Trophoblast cell (in vitro differentiated cells and primary cell): ENCODE measurements at regions not wholly inside any gene's neighbourhood (a gene's known extent, or its start where the extent isn't known, plus 50 kb on each side); places are given as distances from the start of the nearest gene placed in this dataset.

ENCODE experiments used
- DNase-seq, 2 donors: peaks; one replicate each; pipeline ENCODE4 v3.0.0-alpha.2; 2016
- H2AFZ ChIP-seq: 2 replicates; pipeline ENCODE4 v1.6.1; 2013; ENCODE audit warnings: low read length, moderate library complexity, mild to moderate bottlenecking; ENCODE audit not compliant: insufficient read depth, poor library complexity
- H2AK5ac ChIP-seq: 2 replicates; pipeline ENCODE4 v1.6.1; 2013; ENCODE audit warnings: mild to moderate bottlenecking, low read length
- H2BK120ac ChIP-seq: 2 replicates; pipeline ENCODE4 v1.6.1; 2013; ENCODE audit warnings: low read length, mild to moderate bottlenecking, moderate library complexity; ENCODE audit not compliant: insufficient read depth, poor library complexity
- H2BK12ac ChIP-seq: 2 replicates; pipeline ENCODE4 v1.6.1; 2013; ENCODE audit warnings: mild to moderate bottlenecking, low read length, moderate library complexity
- H2BK5ac ChIP-seq: 2 replicates; pipeline ENCODE4 v1.6.1; 2013; ENCODE audit warnings: low read length, low read depth, moderate library complexity, mild to moderate bottlenecking; ENCODE audit not compliant: poor library complexity
- H3K14ac ChIP-seq: 2 replicates; pipeline ENCODE4 v1.6.1; 2013; ENCODE audit warnings: mild to moderate bottlenecking, low read length
- H3K18ac ChIP-seq: 2 replicates; pipeline ENCODE4 v1.6.1; 2013; ENCODE audit warnings: mild to moderate bottlenecking, low read length
- H3K23ac ChIP-seq: 2 replicates; pipeline ENCODE4 v1.6.1; 2013; ENCODE audit warnings: low read length
- H3K27ac ChIP-seq: 2 replicates; pipeline ENCODE4 v1.5.1; 2013; ENCODE audit warnings: low read depth, mild to moderate bottlenecking, inconsistent platforms, low read length, moderate library complexity
- H3K27me3 ChIP-seq: 2 replicates; pipeline ENCODE4 v1.6.1; 2013; ENCODE audit warnings: inconsistent platforms, mild to moderate bottlenecking, low read length, moderate library complexity; ENCODE audit not compliant: insufficient read depth
- H3K36me3 ChIP-seq, 2 experiments: 1 replicate in 1 of 2; 2 replicates in 1 of 2; pipeline ENCODE4 v1.6.1; 2013; ENCODE audit warnings: low read length in 2 of 2, mild to moderate bottlenecking in 2 of 2, moderate library complexity in 1 of 2; ENCODE audit not compliant: insufficient read depth in 2 of 2, control insufficient read depth in 1 of 2
- H3K4ac ChIP-seq: 2 replicates; pipeline ENCODE4 v1.6.1; 2013; ENCODE audit warnings: low read depth, mild to moderate bottlenecking, low read length, moderate library complexity
- H3K4me1 ChIP-seq, 2 experiments: 1 replicate in 1 of 2; 2 replicates in 1 of 2; pipeline ENCODE4 v1.6.1; 2013; ENCODE audit warnings: low read length in 2 of 2, mild to moderate bottlenecking in 2 of 2, moderate library complexity in 1 of 2; ENCODE audit not compliant: insufficient read depth in 2 of 2, control insufficient read depth in 1 of 2
- H3K4me2 ChIP-seq: 2 replicates; pipeline ENCODE4 v1.6.1; 2013; ENCODE audit warnings: inconsistent platforms, mild to moderate bottlenecking, low read length, moderate library complexity
- H3K4me3 ChIP-seq: 2 replicates; pipeline ENCODE4 v1.5.1; 2013; ENCODE audit warnings: mild to moderate bottlenecking, low read depth, low read length, inconsistent platforms
- H3K79me1 ChIP-seq: one replicate; pipeline ENCODE4 v1.6.1; 2013; ENCODE audit warnings: low read length
- H3K79me2 ChIP-seq: 2 replicates; pipeline ENCODE4 v1.6.1; 2013; ENCODE audit warnings: low read length, mild to moderate bottlenecking; ENCODE audit not compliant: control insufficient read depth, insufficient read depth, poor library complexity
- H3K9ac ChIP-seq: 2 replicates; pipeline ENCODE4 v1.6.1; 2013; ENCODE audit warnings: mild to moderate bottlenecking, low read length
- H3K9me3 ChIP-seq: 2 replicates; pipeline ENCODE4 v1.6.1; 2013; ENCODE audit warnings: low read depth, mild to moderate bottlenecking, control low read depth, inconsistent platforms, low read length; ENCODE audit not compliant: insufficient read depth
- H4K12ac ChIP-seq: 2 replicates; pipeline ENCODE4 v1.6.1; 2013; ENCODE audit warnings: low read depth, mild to moderate bottlenecking, low read length, moderate library complexity
- H4K8ac ChIP-seq: 2 replicates; pipeline ENCODE4 v1.6.1; 2013; ENCODE audit warnings: low read depth, mild to moderate bottlenecking, low read length, moderate library complexity
- H4K91ac ChIP-seq: one replicate; pipeline ENCODE4 v1.6.1; 2013; ENCODE audit warnings: low read depth, mild to moderate bottlenecking, low read length, moderate library complexity
- WGBS: extraction: QIAGEN DNeasy Blood & Tissue Kit; methylation state at CpG from one replicate; pipeline ENCODE4 v1.1.7; 2013; ENCODE audit warnings: missing lambda C conversion rate; ENCODE audit not compliant: insufficient read length, insufficient coverage; ENCODE audit errors: extremely low coverage; 5-methylcytosine and 5-hydroxymethylcytosine counted together

GRCh38 chr7:68295386-68295785, 1298.8 kb downstream of the TYW1 start:
- no CpG with 5 or more reads among the region's 4 CpGs for WGBS
- no peak for DNase-seq
- Histone ChIP-seq H3K4ac (no peak overlapping the region), H2BK12ac (no peak overlapping the region), H3K18ac (no peak overlapping the region), H3K4me1 (no peaks in the 10 kb centered on the region), H3K79me1 (no peaks in the 10 kb centered on the region), H3K36me3 (no peaks in the 10 kb centered on the region), H3K9me3 (peaks cover 3% of the 10 kb centered on the region), H3K14ac (no peak overlapping the region), H3K79me2 (no peaks in the 10 kb centered on the region), H4K8ac (no peak overlapping the region), H3K4me3 (no peak overlapping the region), H2BK5ac (no peak overlapping the region), H3K27ac (no peak overlapping the region), H3K23ac (no peak overlapping the region), H3K9ac (no peak overlapping the region), H3K27me3 (no peaks in the 10 kb centered on the region), H4K91ac (no peak overlapping the region), H2AK5ac (no peak overlapping the region), H2AFZ (no peak overlapping the region), H2BK120ac (no peak overlapping the region), H4K12ac (no peak overlapping the region), H3K4me2 (no peak overlapping the region)

GRCh38 chr7:68304536-68304935, 1293.7 kb upstream of the AUTS2 start:
- no CpG with 5 or more reads among the region's 2 CpGs for WGBS
- H3K18ac ChIP-seq, result no peak overlapping the region
- H2BK5ac ChIP-seq, result no peak overlapping the region
- no peaks in the 10 kb centered on the region for H3K4me1 ChIP-seq
- no peak overlapping the region for H2AFZ ChIP-seq
- no peak overlapping the region for H3K4me3 ChIP-seq
- H3K4ac ChIP-seq, result no peak overlapping the region
- no peak overlapping the region for H2AK5ac ChIP-seq
- no peak overlapping the region for H4K8ac ChIP-seq
- no peak overlapping the region for H2BK12ac ChIP-seq
- no peak overlapping the region for H3K9ac ChIP-seq
- H4K91ac ChIP-seq, result no peak overlapping the region
- no peaks in the 10 kb centered on the region for H3K9me3 ChIP-seq
- H4K12ac ChIP-seq, result no peak overlapping the region
- H3K23ac ChIP-seq, result no peak overlapping the region
- no peaks in the 10 kb centered on the region for H3K79me1 ChIP-seq
- no peaks in the 10 kb centered on the region for H3K36me3 ChIP-seq
- no peaks in the 10 kb centered on the region for H3K79me2 ChIP-seq
- H3K27ac ChIP-seq, result no peak overlapping the region
- no peaks in the 10 kb centered on the region for H3K27me3 ChIP-seq
- no peak overlapping the region for H3K4me2 ChIP-seq
- H2BK120ac ChIP-seq, result no peak overlapping the region
- no peak overlapping the region for H3K14ac ChIP-seq
- DNase-seq, result no peak

- H4K91ac ChIP-seq, result no peak overlapping the region
- H4K8ac ChIP-seq, result no peak overlapping the region
- no peaks in the 10 kb centered on the region for H3K36me3 ChIP-seq
- H2BK12ac ChIP-seq, result no peak overlapping the region
- H3K79me1 ChIP-seq, result no peaks in the 10 kb centered on the region
- no peak overlapping the region for H2BK5ac ChIP-seq
- H3K14ac ChIP-seq, result no peak overlapping the region
- no CpG with 5 or more reads among the region's 3 CpGs for WGBS
- H3K18ac ChIP-seq, result no peak overlapping the region
- H3K9me3 ChIP-seq, result no peaks in the 10 kb centered on the region
- H3K4me1 ChIP-seq, result no peaks in the 10 kb centered on the region
- no peak overlapping the region for H3K27ac ChIP-seq
- no peak overlapping the region for H3K4me2 ChIP-seq
- H3K4me3 ChIP-seq, result no peak overlapping the region
- H3K27me3 ChIP-seq, result no peaks in the 10 kb centered on the region
- H2AK5ac ChIP-seq, result no peak overlapping the region
- no peaks in the 10 kb centered on the region for H3K79me2 ChIP-seq
- no peak overlapping the region for H3K9ac ChIP-seq
- no peak overlapping the region for H3K23ac ChIP-seq
- no peak overlapping the region for H4K12ac ChIP-seq
- DNase-seq, result no peak
- H2BK120ac ChIP-seq, result no peak overlapping the region
- no peak overlapping the region for H3K4ac ChIP-seq
- H2AFZ ChIP-seq, result no peak overlapping the region
Measured at GRCh38 chr7:68306692-68307107, 1291.6 kb upstream of the AUTS2 start.

GRCh38 chr7:68309271-68309670, 1289.0 kb upstream of the AUTS2 start:
- Histone ChIP-seq H2AFZ (no peak overlapping the region), H3K4ac (no peak overlapping the region), H3K18ac (no peak overlapping the region), H3K9me3 (no peaks in the 10 kb centered on the region), H3K27me3 (no peaks in the 10 kb centered on the region), H3K79me2 (no peaks in the 10 kb centered on the region), H2BK120ac (no peak overlapping the region), H2AK5ac (no peak overlapping the region), H3K23ac (no peak overlapping the region), H3K27ac (no peak overlapping the region), H4K91ac (no peak overlapping the region), H4K12ac (no peak overlapping the region), H3K14ac (no peak overlapping the region), H4K8ac (no peak overlapping the region), H3K79me1 (no peaks in the 10 kb centered on the region), H3K9ac (no peak overlapping the region), H2BK5ac (no peak overlapping the region), H3K4me1 (peaks cover 0 to under 1% of the 10 kb centered on the region in 2 experiments), H3K36me3 (no peaks in the 10 kb centered on the region), H2BK12ac (no peak overlapping the region), H3K4me2 (no peak overlapping the region), H3K4me3 (no peak overlapping the region)
- DNase-seq, result no peak
- WGBS, result no CpG with 5 or more reads among the region's 2 CpGs
